ENCODE measurements at regions not wholly inside any gene's neighbourhood (a gene's known extent, or its start where the extent isn't known, plus 50 kb on each side); places are given as distances from the start of the nearest gene placed in this dataset.

GRCh38 chr7:8353991-8354390 is 79.4 kb upstream of the NXPH1 start:
- Histone ChIP-seq H3K9me2 (ENCODE audit: insufficient read depth, low read length) (no peaks in the 10 kb centered on the region), H3K4me3 (ENCODE audit: low read length) (no peak overlapping the region), H4K20me1 (ENCODE audit: insufficient read depth) (no peaks in the 10 kb centered on the region), H2AFZ (ENCODE audit: low read depth, low read length) (no peak overlapping the region), H3F3A (ENCODE audit: insufficient read depth, low read length, poor library complexity, severe bottlenecking) (no peaks in the 10 kb centered on the region), H3K27ac (ENCODE audit: low read length) (no peak overlapping the region), H3K4me2 (ENCODE audit: low read length) (no peak overlapping the region), H3K27me3 (ENCODE audit: insufficient read depth, low read depth, low read length) (no peaks in the 10 kb centered on the region), H3K36me3 (ENCODE audit: insufficient read depth, low read length) (no peaks in the 10 kb centered on the region), H3K9me3 (ENCODE audit: low read length) (no peaks in the 10 kb centered on the region), H3K9ac (ENCODE audit: low read length) (no peak overlapping the region), H3K79me2 (replicated peaks; ENCODE audit: insufficient read depth, low read length) (no peaks in the 10 kb centered on the region)
- no peak for TF ChIP-seq POLR2AphosphoS5 (IDR thresholded peaks at IDR 0.05)
- no peak for TF ChIP-seq EZH2 (IDR thresholded peaks at IDR 0.05; ENCODE audit: borderline replicate concordance, insufficient read depth, low read length, poor library complexity, severe bottlenecking)

GRCh38 chr7:8354503-8354902 is 78.9 kb upstream of the NXPH1 start:
- Histone ChIP-seq H3K36me3 (ENCODE audit: insufficient read depth, low read length) (no peaks in the 10 kb centered on the region), H3K27me3 (ENCODE audit: insufficient read depth, low read depth, low read length) (no peaks in the 10 kb centered on the region), H2AFZ (ENCODE audit: low read depth, low read length) (no peak overlapping the region), H3K4me3 (ENCODE audit: low read length) (no peak overlapping the region), H3K79me2 (replicated peaks; ENCODE audit: insufficient read depth, low read length) (no peaks in the 10 kb centered on the region), H3K9ac (ENCODE audit: low read length) (no peak overlapping the region), H4K20me1 (ENCODE audit: insufficient read depth) (no peaks in the 10 kb centered on the region), H3K9me3 (ENCODE audit: low read length) (no peaks in the 10 kb centered on the region), H3K9me2 (ENCODE audit: insufficient read depth, low read length) (no peaks in the 10 kb centered on the region), H3K27ac (ENCODE audit: low read length) (no peak overlapping the region), H3K4me2 (ENCODE audit: low read length) (no peak overlapping the region), H3F3A (ENCODE audit: insufficient read depth, low read length, poor library complexity, severe bottlenecking) (no peaks in the 10 kb centered on the region)
- TF ChIP-seq EZH2 (IDR thresholded peaks at IDR 0.05; ENCODE audit: borderline replicate concordance, insufficient read depth, low read length, poor library complexity, severe bottlenecking): no peak
- TF ChIP-seq POLR2AphosphoS5 (IDR thresholded peaks at IDR 0.05): no peak
- TF ChIP-seq CTCF (IDR thresholded peaks at IDR 0.05; ENCODE audit: poor library complexity, severe bottlenecking): no peak
- no peak for TF ChIP-seq SMC3 (conservative IDR thresholded peaks at IDR 0.05; ENCODE audit: poor library complexity)
- TF ChIP-seq EP300 (conservative IDR thresholded peaks at IDR 0.05; ENCODE audit: poor library complexity, severe bottlenecking): no peak
- TF ChIP-seq RAD21 (conservative IDR thresholded peaks at IDR 0.05): no peak
- no peak for TF ChIP-seq TAF1 (IDR thresholded peaks at IDR 0.05; ENCODE audit: low read depth)
- TF ChIP-seq, protein P1, sequence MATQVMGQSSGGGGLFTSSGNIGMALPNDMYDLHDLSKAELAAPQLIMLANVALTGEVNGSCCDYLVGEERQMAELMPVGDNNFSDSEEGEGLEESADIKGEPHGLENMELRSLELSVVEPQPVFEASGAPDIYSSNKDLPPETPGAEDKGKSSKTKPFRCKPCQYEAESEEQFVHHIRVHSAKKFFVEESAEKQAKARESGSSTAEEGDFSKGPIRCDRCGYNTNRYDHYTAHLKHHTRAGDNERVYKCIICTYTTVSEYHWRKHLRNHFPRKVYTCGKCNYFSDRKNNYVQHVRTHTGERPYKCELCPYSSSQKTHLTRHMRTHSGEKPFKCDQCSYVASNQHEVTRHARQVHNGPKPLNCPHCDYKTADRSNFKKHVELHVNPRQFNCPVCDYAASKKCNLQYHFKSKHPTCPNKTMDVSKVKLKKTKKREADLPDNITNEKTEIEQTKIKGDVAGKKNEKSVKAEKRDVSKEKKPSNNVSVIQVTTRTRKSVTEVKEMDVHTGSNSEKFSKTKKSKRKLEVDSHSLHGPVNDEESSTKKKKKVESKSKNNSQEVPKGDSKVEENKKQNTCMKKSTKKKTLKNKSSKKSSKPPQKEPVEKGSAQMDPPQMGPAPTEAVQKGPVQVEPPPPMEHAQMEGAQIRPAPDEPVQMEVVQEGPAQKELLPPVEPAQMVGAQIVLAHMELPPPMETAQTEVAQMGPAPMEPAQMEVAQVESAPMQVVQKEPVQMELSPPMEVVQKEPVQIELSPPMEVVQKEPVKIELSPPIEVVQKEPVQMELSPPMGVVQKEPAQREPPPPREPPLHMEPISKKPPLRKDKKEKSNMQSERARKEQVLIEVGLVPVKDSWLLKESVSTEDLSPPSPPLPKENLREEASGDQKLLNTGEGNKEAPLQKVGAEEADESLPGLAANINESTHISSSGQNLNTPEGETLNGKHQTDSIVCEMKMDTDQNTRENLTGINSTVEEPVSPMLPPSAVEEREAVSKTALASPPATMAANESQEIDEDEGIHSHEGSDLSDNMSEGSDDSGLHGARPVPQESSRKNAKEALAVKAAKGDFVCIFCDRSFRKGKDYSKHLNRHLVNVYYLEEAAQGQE (IDR thresholded peaks at IDR 0.05; ENCODE audit: borderline replicate concordance): no peak
- TF ChIP-seq MXI1 (conservative IDR thresholded peaks at IDR 0.05; ENCODE audit: poor library complexity, severe bottlenecking): no peak

DNA sequence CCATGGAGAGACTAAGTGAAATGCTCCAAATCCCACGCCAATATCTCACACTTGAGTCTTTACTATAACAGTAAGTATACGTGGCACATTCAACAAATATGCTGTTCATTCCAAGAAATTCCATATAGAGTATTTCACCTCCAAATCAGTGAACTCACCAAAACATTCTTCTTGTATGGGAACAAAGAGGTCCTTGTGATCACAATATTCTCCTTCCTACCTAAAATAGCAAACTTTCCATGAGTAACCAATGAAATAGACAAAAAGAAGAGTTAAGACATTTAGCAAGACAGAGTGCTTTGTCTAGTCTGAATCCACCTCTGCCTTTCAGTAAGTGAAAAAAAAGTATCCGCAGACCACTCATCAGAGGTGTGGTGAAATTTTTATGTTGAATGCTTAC is 77.3 kb upstream of the NXPH1 start:
- Histone ChIP-seq H3K9me3 (ENCODE audit: low read length) (no peaks in the 10 kb centered on the region), H3K27ac (ENCODE audit: low read length) (no peak overlapping the region)

More for the DNA sequence above, 77.3 kb upstream of the NXPH1 start:
- Histone ChIP-seq H4K20me1 (ENCODE audit: insufficient read depth) (no peaks in the 10 kb centered on the region), H3K79me2 (replicated peaks; ENCODE audit: insufficient read depth, low read length) (no peaks in the 10 kb centered on the region), H3F3A (ENCODE audit: insufficient read depth, low read length, poor library complexity, severe bottlenecking) (no peaks in the 10 kb centered on the region), H2AFZ (ENCODE audit: low read depth, low read length) (no peak overlapping the region), H3K9ac (ENCODE audit: low read length) (no peak overlapping the region), H3K36me3 (ENCODE audit: insufficient read depth, low read length) (no peaks in the 10 kb centered on the region), H3K4me2 (ENCODE audit: low read length) (no peak overlapping the region), H3K27me3 (ENCODE audit: insufficient read depth, low read depth, low read length) (no peaks in the 10 kb centered on the region), H3K4me3 (ENCODE audit: low read length) (no peak overlapping the region), H3K9me2 (ENCODE audit: insufficient read depth, low read length) (no peaks in the 10 kb centered on the region)
- TF ChIP-seq RAD21 (conservative IDR thresholded peaks at IDR 0.05) (no peak), EZH2 (IDR thresholded peaks at IDR 0.05; ENCODE audit: borderline replicate concordance, insufficient read depth, low read length, poor library complexity, severe bottlenecking) (no peak), EP300 (conservative IDR thresholded peaks at IDR 0.05; ENCODE audit: poor library complexity, severe bottlenecking) (no peak), MXI1 (conservative IDR thresholded peaks at IDR 0.05; ENCODE audit: poor library complexity, severe bottlenecking) (no peak), SMC3 (conservative IDR thresholded peaks at IDR 0.05; ENCODE audit: poor library complexity) (no peak), TAF1 (IDR thresholded peaks at IDR 0.05; ENCODE audit: low read depth) (no peak), CTCF (IDR thresholded peaks at IDR 0.05; ENCODE audit: poor library complexity, severe bottlenecking) (no peak)
- TF ChIP-seq, protein P1 (IDR thresholded peaks at IDR 0.05; ENCODE audit: borderline replicate concordance): no peak
